Endothelial cell of umbilical vein (primary cell): ENCODE measurements at regions not wholly inside any gene's neighbourhood (a gene's known extent, or its start where the extent isn't known, plus 50 kb on each side); places are given as distances from the start of the nearest gene placed in this dataset.

Source experiments
- BruUV-seq: library from RNA; stranded (reverse); fragments of 400-500 nt; replicated peaks from 2 replicates; lab custom pipeline; 2021; lab: Mats Ljungman, UMichigan
- CTCF ChIA-PET: fragments of 300-600, 350-600 bp; sonication (Branson Sonifier 250); formaldehyde crosslinking; loops from one replicate; lab custom pipeline; 2021; ENCODE audit warnings: antibody characterized with exemption, inconsistent platforms; lab: Charles Lee
- POLR2A ChIA-PET: fragments of 300-600, 350-600 bp; sonication (Branson Sonifier 250); formaldehyde crosslinking; loops from one replicate; lab custom pipeline; 2021; ENCODE audit warnings: antibody characterized with exemption, inconsistent platforms; lab: Charles Lee
- DNase-seq: peaks from one replicate; pipeline ENCODE4 v3.0.0-alpha.2; 2011; ENCODE audit warnings: low read depth, low spot score
- FAIRE-seq: peaks from 2 replicates; lab custom pipeline; 2011; peaks lifted over from hg19 to GRCh38; lab: Jason Lieb, UNC
- H2AFZ ChIP-seq: 2 replicates; pipeline ENCODE4 v1.6.0; 2012; ENCODE audit warnings: low read depth, low read length, control low read depth, inconsistent platforms
- H3K27ac ChIP-seq: 2 replicates; pipeline ENCODE4 v1.5.1; 2011; ENCODE audit warnings: low read depth, mild to moderate bottlenecking, control low read depth, low read length, moderate library complexity; ENCODE audit not compliant: insufficient read depth
- H3K27me3 ChIP-seq, 2 experiments: 2 replicates each; pipeline versions ENCODE4 v1.6.0 to v1.6.1; 2011; ENCODE audit warnings: low read length in 2 of 2, mixed read lengths in 1 of 2; ENCODE audit not compliant: control insufficient read depth in 2 of 2, insufficient read depth in 2 of 2
- H3K36me3 ChIP-seq, 2 experiments: 2 replicates in 1 of 2; 3 replicates in 1 of 2; pipeline ENCODE4 v1.5.1; 2011; ENCODE audit warnings: low read length in 2 of 2, mild to moderate bottlenecking in 1 of 2, moderate library complexity in 1 of 2; ENCODE audit not compliant: control insufficient read depth in 2 of 2, insufficient read depth in 2 of 2; ENCODE audit errors: extremely low read depth in 1 of 2
- H3K4me1 ChIP-seq: 3 replicates; pipeline ENCODE4 v1.5.1; 2011; ENCODE audit warnings: mild to moderate bottlenecking, low read length; ENCODE audit not compliant: control insufficient read depth, insufficient read depth; ENCODE audit errors: extremely low read depth
- H3K4me2 ChIP-seq: 2 replicates; pipeline ENCODE4 v1.6.1; 2011; ENCODE audit warnings: low read length, control low read depth, mixed read lengths; ENCODE audit not compliant: insufficient read depth
- H3K4me3 ChIP-seq, 3 experiments: fragments of 200-600 bp in 1 of 3; sonication (generic), shearing (Covaris generic) in 1 of 3; replicated peaks in 1 of 3; 2 replicates each; pipeline ENCODE4 v1.5.1; 2011 to 2016; ENCODE audit warnings: control low read depth in 3 of 3, low read length in 3 of 3, mild to moderate bottlenecking in 2 of 3, inconsistent platforms in 1 of 3, low read depth in 1 of 3, moderate library complexity in 1 of 3; ENCODE audit not compliant: insufficient read depth in 1 of 3
- H3K79me2 ChIP-seq: 2 replicates; pipeline ENCODE4 v1.6.0; 2012; ENCODE audit warnings: low read length, inconsistent platforms; ENCODE audit not compliant: control insufficient read depth, insufficient read depth
- H3K9ac ChIP-seq: replicated peaks from 2 replicates; pipeline ENCODE3; 2011; ENCODE audit warnings: low read length, control low read depth; ENCODE audit not compliant: insufficient read depth; ENCODE audit errors: extremely low read depth
- H3K9me1 ChIP-seq: replicated peaks from 3 replicates; pipeline ENCODE4 v1.6.0; 2011; ENCODE audit warnings: mild to moderate bottlenecking, low read length; ENCODE audit not compliant: control insufficient read depth, insufficient read depth; ENCODE audit errors: extremely low read depth
- H3K9me3 ChIP-seq: replicated peaks from 2 replicates; pipeline ENCODE4 v1.5.1; 2012; ENCODE audit warnings: low read length, inconsistent platforms; ENCODE audit not compliant: control insufficient read depth, insufficient read depth
- H4K20me1 ChIP-seq: replicated peaks from 2 replicates; pipeline ENCODE3; 2011; ENCODE audit warnings: mild to moderate bottlenecking, low read length; ENCODE audit not compliant: control insufficient read depth, insufficient read depth; ENCODE audit errors: extremely low read depth
- CTCF ChIP-seq, 2 donors: IDR thresholded peaks; 1 replicate in 1 of 2; 2 replicates in 1 of 2; pipeline ENCODE4 v1.5.1; 2011; ENCODE audit warnings: low read length in 2 of 2, mild to moderate bottlenecking in 2 of 2, moderate library complexity in 2 of 2, control low read depth in 1 of 2, inconsistent platforms in 1 of 2, low read depth in 1 of 2; ENCODE audit not compliant: insufficient read depth in 1 of 2; ENCODE audit errors: extremely low read depth in 1 of 2
- EZH2 ChIP-seq: IDR thresholded peaks from 2 replicates; pipeline ENCODE4 v1.6.1; 2012; ENCODE audit warnings: borderline replicate concordance, low read depth, mild to moderate bottlenecking, moderate library complexity, low read length, inconsistent platforms; ENCODE audit not compliant: severe bottlenecking
- FOS ChIP-seq: IDR thresholded peaks from 2 replicates; pipeline ENCODE4 v1.6.1; 2011; ENCODE audit warnings: mild to moderate bottlenecking, low read length, moderate library complexity, borderline replicate concordance; ENCODE audit not compliant: insufficient read depth
- GATA2 ChIP-seq: IDR thresholded peaks from 2 replicates; pipeline ENCODE4 v1.7.0; 2011; ENCODE audit warnings: low read depth, mild to moderate bottlenecking, moderate library complexity, mixed read lengths, low read length; ENCODE audit not compliant: insufficient read length, insufficient read depth
- JUN ChIP-seq: IDR thresholded peaks from 2 replicates; pipeline ENCODE4 v1.6.1; 2011; ENCODE audit warnings: borderline replicate concordance, low read depth; ENCODE audit not compliant: insufficient read length, insufficient read depth
- MYC ChIP-seq: IDR thresholded peaks from one replicate; pipeline ENCODE4 v1.6.1; 2011; ENCODE audit warnings: mild to moderate bottlenecking, low read depth, low read length
- POLR2A ChIP-seq: IDR thresholded peaks from 2 replicates; pipeline ENCODE4 v1.6.1; 2012; ENCODE audit warnings: low read depth, mild to moderate bottlenecking, control low read depth, low read length
- POLR2AphosphoS5 ChIP-seq: IDR thresholded peaks from 2 replicates; pipeline ENCODE4 v1.6.1; 2012; ENCODE audit warnings: low read depth, mild to moderate bottlenecking, control low read depth, low read length, moderate library complexity; ENCODE audit not compliant: insufficient read depth
- dilution Hi-C: fragments of 300-500 bp; cut with MboI; formaldehyde crosslinking; loops from one replicate; pipeline ENCODE4 v1.15.0; 2019; ENCODE audit warnings: low sequenced_read_pairs; ENCODE audit not compliant: extremely low pct_ligation_motif_present
- intact Hi-C: fragments of 100-400 bp; cut with micrococcal nuclease; formaldehyde crosslinking; loops from one replicate; pipeline ENCODE4 v1.10.0; 2022
- TF ChIP-seq, protein P1 (sequence below): IDR thresholded peaks from 2 replicates; pipeline ENCODE4 v1.6.1; 2011; ENCODE audit not compliant: insufficient read depth, insufficient read length

DNA sequence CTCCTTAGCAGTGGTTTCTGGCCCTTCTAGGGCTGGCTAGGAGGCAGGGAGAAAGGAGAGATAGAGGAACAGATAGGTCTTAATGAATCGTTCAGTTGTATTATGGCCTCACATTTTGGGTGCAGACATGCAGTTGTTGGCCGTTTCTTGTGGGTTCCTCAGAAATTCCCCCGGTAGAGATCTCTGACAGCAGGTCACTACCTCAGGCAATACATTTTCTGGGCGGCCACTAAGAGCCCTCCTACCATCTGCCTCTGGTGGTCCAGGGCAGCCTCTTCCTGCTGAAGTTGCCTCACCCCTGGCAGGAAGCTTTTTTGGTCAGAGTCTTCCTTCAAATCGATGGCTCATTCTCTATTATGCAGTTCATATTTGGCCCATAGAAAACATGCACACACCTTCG lies 266.1 kb downstream of the SV2B start:
- no peaks in the 10 kb centered on the region for H3K36me3 ChIP-seq
- no peak for DNase-seq
- H3K9me1 ChIP-seq, result no peaks in the 10 kb centered on the region
- H3K4me1 ChIP-seq, result no peaks in the 10 kb centered on the region
- BruUV-seq, result no TSS peak
- H3K27me3 ChIP-seq, result no peaks in the 10 kb centered on the region
- no peak overlapping the region for H3K4me3 ChIP-seq
- FAIRE-seq, result no peak
- CTCF ChIA-PET, result no interaction called here
- no peaks in the 10 kb centered on the region for H3K79me2 ChIP-seq
- no peak overlapping the region for H3K9ac ChIP-seq
- TF ChIP-seq JUN, result no peak
- no peak for TF ChIP-seq CTCF (IDR thresholded peaks at IDR 0.05; ENCODE audit: extremely low read depth in 1 of 2, insufficient read depth in 1 of 2, low read depth in 1 of 2, low read length in 2 of 2)
- TF ChIP-seq EZH2, result no peak
- TF ChIP-seq MYC, result no peak
- no peak for TF ChIP-seq POLR2A
- TF ChIP-seq POLR2AphosphoS5, result no peak
- TF ChIP-seq, protein P1, sequence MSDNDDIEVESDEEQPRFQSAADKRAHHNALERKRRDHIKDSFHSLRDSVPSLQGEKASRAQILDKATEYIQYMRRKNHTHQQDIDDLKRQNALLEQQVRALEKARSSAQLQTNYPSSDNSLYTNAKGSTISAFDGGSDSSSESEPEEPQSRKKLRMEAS, result no peak
- TF ChIP-seq GATA2, result no peak
- no peak for TF ChIP-seq FOS
- dilution Hi-C loops (no loop called here), intact Hi-C loops (no loop called here)
- no peaks in the 10 kb centered on the region for H3K9me3 ChIP-seq
- POLR2A ChIA-PET, result no interaction called here
- H3K27ac ChIP-seq, result no peak overlapping the region
- H3K4me2 ChIP-seq, result no peak overlapping the region
- no peak overlapping the region for H2AFZ ChIP-seq
- H4K20me1 ChIP-seq, result no peaks in the 10 kb centered on the region
